Tibial nerve (tissue), 3 donors: ENCODE measurements at regions not wholly inside any gene's neighbourhood (a gene's known extent, or its start where the extent isn't known, plus 50 kb on each side); places are given as distances from the start of the nearest gene placed in this dataset.

Experiments
- CTCF ChIP-seq, 5 experiments: fragments of 200-600 bp in 3 of 5; fragments of 450-650 bp in 2 of 5; sonication (generic) in 3 of 5; IDR thresholded peaks; one replicate each; pipeline ENCODE4 v1.5.1; 2016 to 2019; ENCODE audit warnings: antibody characterized with exemption in 5 of 5, mild to moderate bottlenecking in 3 of 5, moderate library complexity in 2 of 5
- POLR2A ChIP-seq, 2 donors: fragments of 450-650 bp; IDR thresholded peaks; one replicate each; pipeline ENCODE4 v1.6.1; 2017; ENCODE audit warnings: antibody characterized with exemption in 2 of 2, mild to moderate bottlenecking in 2 of 2, moderate library complexity in 2 of 2

GRCh38 chr10:114743521-114744231 lies 77.9 kb upstream of the FHIP2A start:
- TF ChIP-seq CTCF (IDR thresholded peaks at IDR 0.05), result no peak
- TF ChIP-seq POLR2A (IDR thresholded peaks at IDR 0.05), result no peak
